SK-N-SH (cell line): ENCODE measurements at regions not wholly inside any gene's neighbourhood (a gene's known extent, or its start where the extent isn't known, plus 50 kb on each side); places are given as distances from the start of the nearest gene placed in this dataset.

Experiments used
- CTCF ChIA-PET: fragments of 300-600, 350-600 bp; formaldehyde crosslinking; extraction: SDS; loops from one replicate; lab custom pipeline; 2021; lab: Yijun Ruan, JAX
- POLR2A ChIA-PET: fragments of 350-600 bp; sonication (Branson Sonifier 250); formaldehyde crosslinking; extraction: SDS; loops from one replicate; lab custom pipeline; 2020; ENCODE audit warnings: antibody characterized with exemption, inconsistent platforms; lab: Yijun Ruan, JAX
- DNase-seq: peaks from one replicate; pipeline ENCODE4 v3.0.0; 2012
- H2AFZ ChIP-seq: fragments of 200-600 bp; sonication (generic); 2 replicates; pipeline ENCODE4 v1.8.1; 2016; ENCODE audit warnings: antibody characterized with exemption, mild to moderate bottlenecking, low read depth
- H3F3A ChIP-seq: fragments of 200-600 bp; sonication (generic); replicated peaks from 2 replicates; pipeline ENCODE3; 2016; ENCODE audit warnings: antibody characterized with exemption, mild to moderate bottlenecking; ENCODE audit not compliant: insufficient read depth
- H3K27ac ChIP-seq, 2 experiments: fragments of 200-500 bp in 1 of 2; fragments of 200-600 bp in 1 of 2; sonication (Bioruptor generic) in 1 of 2; sonication (generic), shearing (Covaris generic) in 1 of 2; 2 replicates each; pipeline versions ENCODE4 v1.5.1 to v1.6.1; 2014 to 2016; ENCODE audit warnings: low read depth in 2 of 2, inconsistent platforms in 1 of 2, low read length in 1 of 2, mild to moderate bottlenecking in 1 of 2, mixed read lengths in 1 of 2
- H3K27me3 ChIP-seq: fragments of 200-600 bp; sonication (generic), shearing (Covaris generic); 2 replicates; pipeline ENCODE4 v1.6.1; 2016; ENCODE audit warnings: mixed run types; ENCODE audit not compliant: insufficient read depth
- H3K36me3 ChIP-seq, 2 experiments: fragments of 200-500 bp in 1 of 2; fragments of 200-600 bp in 1 of 2; sonication (Bioruptor generic) in 1 of 2; sonication (generic) in 1 of 2; replicated peaks in 1 of 2; 2 replicates each; pipeline versions ENCODE3 to v1.5.1; 2014 to 2016; ENCODE audit warnings: low read length in 1 of 2, mild to moderate bottlenecking in 1 of 2; ENCODE audit not compliant: insufficient read depth in 2 of 2, control insufficient read depth in 1 of 2
- H3K4me1 ChIP-seq, 2 experiments: fragments of 200-500 bp in 1 of 2; fragments of 200-600 bp in 1 of 2; sonication (Bioruptor generic) in 1 of 2; sonication (generic), shearing (Covaris generic) in 1 of 2; 2 replicates each; pipeline versions ENCODE4 v1.5.1 to v1.6.1; 2014 to 2016; ENCODE audit warnings: low read depth in 1 of 2, low read length in 1 of 2, mixed run types in 1 of 2; ENCODE audit not compliant: insufficient read depth in 2 of 2, control insufficient read depth in 1 of 2
- H3K4me2 ChIP-seq: fragments of 200-600 bp; sonication (generic), shearing (Covaris generic); 2 replicates; pipeline ENCODE4 v1.6.1; 2017; ENCODE audit warnings: mixed run types
- H3K4me3 ChIP-seq, 2 experiments: fragments of 200-500 bp in 1 of 2; fragments of 200-600 bp in 1 of 2; sonication (Bioruptor generic) in 1 of 2; sonication (generic), shearing (Covaris generic) in 1 of 2; 2 replicates each; pipeline versions ENCODE4 v1.5.1 to v1.8.1; 2014 to 2016; ENCODE audit warnings: low read depth in 2 of 2, inconsistent platforms in 1 of 2, low read length in 1 of 2, mild to moderate bottlenecking in 1 of 2, mixed read lengths in 1 of 2, moderate library complexity in 1 of 2
- H3K79me2 ChIP-seq: fragments of 200-600 bp; sonication (generic); 2 replicates; pipeline ENCODE4 v1.8.1; 2017; ENCODE audit warnings: mild to moderate bottlenecking; ENCODE audit not compliant: insufficient read depth
- H3K9ac ChIP-seq: fragments of 200-600 bp; sonication (generic); 2 replicates; pipeline ENCODE4 v1.6.1; 2017; ENCODE audit warnings: mixed run types
- H3K9me2 ChIP-seq: fragments of 200-600 bp; sonication (generic); 2 replicates; pipeline ENCODE4 v1.6.1; 2017; ENCODE audit warnings: mixed run types
- H3K9me3 ChIP-seq: fragments of 200-600 bp; sonication (generic); 2 replicates; pipeline ENCODE4 v1.6.1; 2017; ENCODE audit warnings: mixed run types, mild to moderate bottlenecking, moderate library complexity
- H4K20me1 ChIP-seq: fragments of 200-600 bp; sonication (generic); 2 replicates; pipeline ENCODE4 v1.6.1; 2017; ENCODE audit warnings: mild to moderate bottlenecking, mixed run types; ENCODE audit not compliant: insufficient read depth
- FOXM1 ChIP-seq: IDR thresholded peaks from 2 replicates; pipeline ENCODE4 v1.4.0; 2012; ENCODE audit warnings: low read depth, mild to moderate bottlenecking
- JUND ChIP-seq: IDR thresholded peaks from 2 replicates; pipeline ENCODE4 v1.4.0; 2012
- MXI1 ChIP-seq: IDR thresholded peaks from 2 replicates; pipeline ENCODE4 v1.6.1; 2012; ENCODE audit warnings: mild to moderate bottlenecking, low read depth, low read length, improper control_type of control experiment
- POLR2AphosphoS5 ChIP-seq: IDR thresholded peaks from 2 replicates; pipeline ENCODE4 v1.6.1; 2012; ENCODE audit warnings: low read depth, low read length
- SMC3 ChIP-seq: IDR thresholded peaks from 2 replicates; pipeline ENCODE4 v1.6.1; 2012; ENCODE audit warnings: low read depth, low read length, improper control_type of control experiment
- TAF1 ChIP-seq: IDR thresholded peaks from 2 replicates; pipeline ENCODE4 v1.6.1; 2012; ENCODE audit warnings: low read depth, mild to moderate bottlenecking, low read length, moderate library complexity, borderline replicate concordance
- TEAD4 ChIP-seq: IDR thresholded peaks from 2 replicates; pipeline ENCODE4 v1.4.0; 2012; ENCODE audit warnings: mild to moderate bottlenecking, borderline replicate concordance; ENCODE audit not compliant: insufficient read depth
- WGBS: methylation state at CpG from one replicate; pipeline ENCODE4 v1.1.6; 2017; ENCODE audit warnings: low lambda C conversion rate; 5-methylcytosine and 5-hydroxymethylcytosine counted together
- TF ChIP-seq, protein P1 (sequence below): IDR thresholded peaks from 2 replicates; pipeline ENCODE4 v1.4.0; 2012; ENCODE audit warnings: low read depth
- TF ChIP-seq, protein P2 (sequence below): fragments of 150-350 bp; IDR thresholded peaks from 2 replicates; pipeline ENCODE4 v1.6.1; 2017; ENCODE audit warnings: antibody characterized with exemption, low read length, low read depth, borderline replicate concordance
- TF ChIP-seq, protein P3 (sequence below): IDR thresholded peaks from 2 replicates; pipeline ENCODE4 v1.6.1; 2012; ENCODE audit warnings: mild to moderate bottlenecking, low read depth, low read length, moderate library complexity

DNA sequence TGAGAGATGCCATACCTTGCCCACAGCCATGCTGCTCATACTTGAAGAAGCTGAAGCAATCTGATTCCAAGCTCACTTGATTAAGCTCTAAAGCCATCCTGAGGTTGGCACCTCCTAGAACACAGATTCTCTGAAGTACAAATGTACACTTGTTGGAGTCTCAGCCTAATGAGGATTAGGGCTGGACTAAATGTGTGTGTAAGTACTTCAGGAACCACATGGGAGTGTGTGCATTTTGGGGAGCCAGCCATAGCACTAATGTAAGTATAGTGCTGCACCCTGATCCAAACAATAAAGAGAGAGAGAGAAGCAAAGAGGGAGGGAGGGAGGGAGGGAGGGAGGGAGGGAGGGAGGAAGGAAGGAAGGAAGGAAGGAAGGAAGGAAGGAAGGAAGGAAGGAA, 458.6 kb downstream of the MAFB start (continued):
- TF ChIP-seq, protein P1, sequence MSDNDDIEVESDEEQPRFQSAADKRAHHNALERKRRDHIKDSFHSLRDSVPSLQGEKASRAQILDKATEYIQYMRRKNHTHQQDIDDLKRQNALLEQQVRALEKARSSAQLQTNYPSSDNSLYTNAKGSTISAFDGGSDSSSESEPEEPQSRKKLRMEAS, result no peak
- TF ChIP-seq TAF1 (no peak), TEAD4 (no peak), JUND (no peak), FOXM1 (no peak)
- TF ChIP-seq, protein P2, sequence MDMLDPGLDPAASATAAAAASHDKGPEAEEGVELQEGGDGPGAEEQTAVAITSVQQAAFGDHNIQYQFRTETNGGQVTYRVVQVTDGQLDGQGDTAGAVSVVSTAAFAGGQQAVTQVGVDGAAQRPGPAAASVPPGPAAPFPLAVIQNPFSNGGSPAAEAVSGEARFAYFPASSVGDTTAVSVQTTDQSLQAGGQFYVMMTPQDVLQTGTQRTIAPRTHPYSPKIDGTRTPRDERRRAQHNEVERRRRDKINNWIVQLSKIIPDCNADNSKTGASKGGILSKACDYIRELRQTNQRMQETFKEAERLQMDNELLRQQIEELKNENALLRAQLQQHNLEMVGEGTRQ, result no peak
- TF ChIP-seq, all 33 proteins: peak for 0

GRCh38 chr20:40225596-40225995, 463.4 kb downstream of the MAFB start:
- Histone ChIP-seq H3K9ac (no peak overlapping the region), H2AFZ (no peak overlapping the region), H3K9me3 (no peaks in the 10 kb centered on the region), H4K20me1 (no peaks in the 10 kb centered on the region), H3K79me2 (no peaks in the 10 kb centered on the region), H3K9me2 (no peaks in the 10 kb centered on the region), H3K27me3 (no peaks in the 10 kb centered on the region), H3K4me1 (no peaks in the 10 kb centered on the region), H3K4me2 (no peak overlapping the region), H3F3A (no peaks in the 10 kb centered on the region), H3K27ac (no peak overlapping the region), H3K4me3 (no peak overlapping the region), H3K36me3 (no peaks in the 10 kb centered on the region)
- no peak for DNase-seq
- TF ChIP-seq MXI1 (no peak), POLR2AphosphoS5 (no peak), SMC3 (no peak), FOXM1 (no peak)
- TF ChIP-seq, protein P2, result no peak
- TF ChIP-seq, protein P3, sequence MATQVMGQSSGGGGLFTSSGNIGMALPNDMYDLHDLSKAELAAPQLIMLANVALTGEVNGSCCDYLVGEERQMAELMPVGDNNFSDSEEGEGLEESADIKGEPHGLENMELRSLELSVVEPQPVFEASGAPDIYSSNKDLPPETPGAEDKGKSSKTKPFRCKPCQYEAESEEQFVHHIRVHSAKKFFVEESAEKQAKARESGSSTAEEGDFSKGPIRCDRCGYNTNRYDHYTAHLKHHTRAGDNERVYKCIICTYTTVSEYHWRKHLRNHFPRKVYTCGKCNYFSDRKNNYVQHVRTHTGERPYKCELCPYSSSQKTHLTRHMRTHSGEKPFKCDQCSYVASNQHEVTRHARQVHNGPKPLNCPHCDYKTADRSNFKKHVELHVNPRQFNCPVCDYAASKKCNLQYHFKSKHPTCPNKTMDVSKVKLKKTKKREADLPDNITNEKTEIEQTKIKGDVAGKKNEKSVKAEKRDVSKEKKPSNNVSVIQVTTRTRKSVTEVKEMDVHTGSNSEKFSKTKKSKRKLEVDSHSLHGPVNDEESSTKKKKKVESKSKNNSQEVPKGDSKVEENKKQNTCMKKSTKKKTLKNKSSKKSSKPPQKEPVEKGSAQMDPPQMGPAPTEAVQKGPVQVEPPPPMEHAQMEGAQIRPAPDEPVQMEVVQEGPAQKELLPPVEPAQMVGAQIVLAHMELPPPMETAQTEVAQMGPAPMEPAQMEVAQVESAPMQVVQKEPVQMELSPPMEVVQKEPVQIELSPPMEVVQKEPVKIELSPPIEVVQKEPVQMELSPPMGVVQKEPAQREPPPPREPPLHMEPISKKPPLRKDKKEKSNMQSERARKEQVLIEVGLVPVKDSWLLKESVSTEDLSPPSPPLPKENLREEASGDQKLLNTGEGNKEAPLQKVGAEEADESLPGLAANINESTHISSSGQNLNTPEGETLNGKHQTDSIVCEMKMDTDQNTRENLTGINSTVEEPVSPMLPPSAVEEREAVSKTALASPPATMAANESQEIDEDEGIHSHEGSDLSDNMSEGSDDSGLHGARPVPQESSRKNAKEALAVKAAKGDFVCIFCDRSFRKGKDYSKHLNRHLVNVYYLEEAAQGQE, result no peak
- ChIA-PET CTCF (no interaction called here), POLR2A (no interaction called here)
- 44% methylated on average over 2 of the region's 2 CpGs for WGBS
